DMS153 treated with DMSO at 0.1 percent for 48 hours (cell line): ENCODE measurements at regions not wholly inside any gene's neighbourhood (a gene's known extent, or its start where the extent isn't known, plus 50 kb on each side); places are given as distances from the start of the nearest gene placed in this dataset.
"Not testable (repeated sequence)": the region's sequence is repeated elsewhere in the genome, so short reads cannot be mapped to it uniquely, and the experiment has no call there.

ENCODE experiments used
- DNase-seq: peaks from one replicate; lab custom pipeline; 2025; ENCODE audit not compliant: unreplicated experiment; lab: John Stamatoyannopoulos, UW

DNA sequence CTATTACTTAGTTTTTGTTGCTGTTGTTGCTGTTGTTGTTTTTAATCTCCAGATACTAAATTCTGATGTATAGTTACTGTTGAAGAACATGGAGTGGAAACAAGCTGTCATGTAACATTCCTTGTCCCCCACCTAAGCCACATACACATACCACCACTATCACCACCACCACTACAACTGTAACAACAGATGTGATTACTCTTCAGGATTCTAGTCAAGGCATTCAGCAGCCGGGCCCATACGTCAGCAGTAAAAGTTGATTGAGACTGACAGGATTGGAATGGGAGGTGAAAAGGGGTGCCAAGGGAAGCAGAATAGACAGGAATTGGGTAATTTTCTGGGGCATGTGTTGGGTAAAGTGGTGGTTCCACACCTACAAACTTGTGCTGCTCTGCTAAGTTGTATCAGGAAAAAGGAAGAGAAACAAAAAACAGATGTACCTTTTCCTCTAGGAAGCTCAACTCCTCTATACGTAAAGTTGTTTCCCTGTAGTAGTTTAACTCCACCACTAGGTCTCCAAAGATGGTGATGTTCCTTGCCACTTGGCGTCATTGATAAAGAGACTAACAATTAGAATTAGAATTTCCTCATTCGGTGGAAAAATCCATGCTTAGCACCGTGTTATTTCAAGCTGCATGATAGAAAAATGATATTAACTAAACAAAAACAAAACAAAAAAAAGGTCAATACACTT is 138.6 kb downstream of the ARRDC3 start:
- no peak for DNase-seq

DNA sequence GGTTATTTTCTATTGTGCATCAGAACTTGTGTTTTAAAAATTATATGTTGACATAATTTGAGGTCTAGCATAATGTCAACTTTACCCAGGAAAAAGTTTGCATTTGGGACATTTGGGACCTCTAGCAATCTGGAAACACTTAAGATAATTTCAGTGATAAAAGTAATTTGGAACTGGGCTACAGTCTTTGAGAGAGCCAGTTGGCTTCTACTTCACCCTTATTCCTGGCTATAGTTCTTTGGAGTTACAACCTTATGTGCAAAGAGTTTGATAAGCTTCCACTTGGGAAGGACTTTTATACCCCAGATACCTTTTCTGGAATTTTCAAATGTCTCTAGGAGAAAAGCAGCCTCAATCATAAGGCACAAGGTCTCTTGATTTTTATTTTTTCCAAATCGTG is 139.3 kb downstream of the ARRDC3 start:
- DNase-seq: no peak

GRCh38 chr5:91243286-91243685 is 139.8 kb downstream of the ARRDC3 start:
- DNase-seq: no peak

DNA sequence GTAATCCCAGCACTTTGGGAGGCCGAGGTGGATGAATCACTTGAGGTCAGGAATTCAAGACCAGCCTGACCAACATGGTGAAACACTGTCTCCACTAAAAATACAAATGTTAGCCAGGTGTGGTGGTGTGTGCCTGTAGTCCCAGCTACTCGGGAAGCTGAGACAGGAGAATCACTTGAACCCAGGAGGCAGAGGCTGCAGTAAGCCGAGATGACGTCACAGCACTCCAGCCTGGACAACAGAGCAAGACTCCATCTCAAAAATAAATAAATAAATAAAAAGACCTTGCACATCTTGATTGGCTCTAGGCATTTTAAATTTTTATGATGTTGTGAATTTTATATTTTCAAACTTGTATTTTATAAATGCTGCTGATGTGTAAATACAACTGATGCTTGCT is 141.7 kb downstream of the ARRDC3 start:
- DNase-seq: not testable (repeated sequence)

DNA sequence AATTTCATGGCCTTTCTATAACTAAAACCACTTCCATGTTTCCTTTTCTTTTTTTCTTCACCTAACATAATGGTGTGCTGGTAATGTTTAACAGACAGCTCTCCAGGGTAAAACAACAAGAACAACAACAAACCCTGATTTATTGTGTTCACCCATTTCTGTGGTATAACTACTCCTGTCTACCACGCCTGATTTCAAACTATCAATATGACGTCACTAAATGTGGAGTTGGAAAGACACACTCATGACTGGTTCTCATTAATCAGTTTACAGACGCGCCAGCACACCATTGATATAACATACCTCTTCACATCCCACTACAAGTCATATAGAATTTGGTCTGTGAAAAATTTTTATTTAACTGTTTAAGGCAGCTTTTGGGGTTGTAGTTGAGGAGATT is 142.9 kb downstream of the ARRDC3 start:
- DNase-seq: no peak

DNA sequence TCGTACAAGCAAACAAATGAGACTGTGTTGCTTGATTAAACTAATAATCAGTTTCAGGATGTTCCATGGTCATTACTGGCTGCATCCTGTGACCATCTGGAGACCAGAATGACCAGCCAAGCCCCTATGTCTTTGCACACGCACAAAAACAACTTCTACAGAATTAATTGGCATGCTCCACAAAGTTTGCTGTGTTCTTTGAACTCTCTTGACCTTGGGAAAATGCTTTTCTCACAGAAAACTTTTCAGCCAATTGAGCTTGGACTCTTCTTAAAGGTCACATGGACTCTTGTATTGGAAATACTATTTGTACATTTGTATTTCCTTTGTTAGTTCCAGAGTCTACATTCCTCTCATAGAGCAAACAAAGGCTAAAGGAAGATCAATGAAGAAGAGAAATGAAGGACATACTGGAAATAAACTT is 147.8 kb downstream of the ARRDC3 start:
- DNase-seq: no peak

DNA sequence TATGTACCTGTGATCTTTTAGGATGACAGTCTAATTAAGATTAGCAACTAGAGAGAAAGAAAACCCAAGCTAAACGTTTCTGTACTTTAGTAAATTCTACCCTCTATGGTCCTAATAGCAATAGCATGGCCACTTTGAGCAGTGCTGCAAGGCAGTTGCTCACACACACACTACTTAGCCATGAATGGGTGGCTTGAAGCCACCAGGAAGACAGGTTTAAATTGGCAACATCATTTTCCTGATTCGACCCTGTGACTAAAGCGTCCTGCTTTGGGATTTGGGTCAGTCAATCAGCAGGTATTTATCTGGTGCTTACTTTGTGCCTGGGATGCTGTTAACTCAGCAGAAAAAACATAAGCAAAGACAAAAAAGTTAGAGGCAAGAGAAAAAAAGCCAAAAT is 150.6 kb downstream of the ARRDC3 start:
- no peak for DNase-seq

GRCh38 chr5:91229031-91229727 is 153.9 kb downstream of the ARRDC3 start:
- no peak for DNase-seq

DNA sequence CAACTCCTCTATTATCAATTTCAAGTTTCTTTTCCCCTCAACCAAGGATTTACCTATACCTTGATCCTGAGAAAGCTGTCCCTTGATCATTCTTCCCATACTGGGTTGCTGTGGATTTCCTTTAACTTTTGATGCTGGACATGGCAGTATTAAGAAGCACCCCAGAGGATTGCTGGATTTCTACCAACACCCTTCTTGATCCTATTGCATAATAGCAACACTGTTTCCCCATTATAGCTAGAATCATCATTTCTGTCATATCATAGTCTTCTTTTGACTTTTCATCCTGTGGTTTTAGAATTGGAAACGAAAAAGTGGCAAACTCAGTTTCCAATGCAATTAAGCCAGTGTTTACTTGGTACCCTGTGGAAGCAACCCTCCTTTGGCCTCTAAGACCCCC is 154.9 kb downstream of the ARRDC3 start:
- no peak for DNase-seq

GRCh38 chr5:91225848-91226686 is 157.1 kb downstream of the ARRDC3 start:
- DNase-seq: peak; percentile 28

GRCh38 chr5:91224969-91225368 is 158.1 kb downstream of the ARRDC3 start:
- DNase-seq: no peak

- no peak for DNase-seq
Measured at GRCh38 chr5:91224456-91224855, 158.7 kb downstream of the ARRDC3 start.

DNA sequence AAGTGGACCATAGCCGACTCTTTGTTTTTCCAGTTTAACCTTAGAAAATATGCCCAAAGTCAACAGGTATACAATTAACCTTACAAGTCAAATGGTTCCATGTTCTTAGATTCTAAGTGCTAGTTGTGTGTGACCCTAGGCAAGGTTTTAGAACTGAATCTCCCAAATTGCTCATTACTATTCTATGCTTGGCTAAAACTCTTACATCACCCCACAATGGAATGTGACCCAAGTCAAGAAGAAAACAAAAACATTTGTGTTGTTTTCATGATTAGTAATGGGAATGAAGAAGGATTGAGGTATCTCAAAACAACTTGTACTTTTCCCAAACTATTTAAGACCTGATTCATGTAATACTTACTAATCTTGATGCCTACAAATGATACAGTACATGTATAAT is 159.2 kb downstream of the ARRDC3 start:
- no peak for DNase-seq

GRCh38 chr5:91222482-91222881 is 160.6 kb downstream of the ARRDC3 start:
- DNase-seq: no peak

- DNase-seq: no peak
Measured at GRCh38 chr5:91221917-91222316, 161.2 kb downstream of the ARRDC3 start.

DNA sequence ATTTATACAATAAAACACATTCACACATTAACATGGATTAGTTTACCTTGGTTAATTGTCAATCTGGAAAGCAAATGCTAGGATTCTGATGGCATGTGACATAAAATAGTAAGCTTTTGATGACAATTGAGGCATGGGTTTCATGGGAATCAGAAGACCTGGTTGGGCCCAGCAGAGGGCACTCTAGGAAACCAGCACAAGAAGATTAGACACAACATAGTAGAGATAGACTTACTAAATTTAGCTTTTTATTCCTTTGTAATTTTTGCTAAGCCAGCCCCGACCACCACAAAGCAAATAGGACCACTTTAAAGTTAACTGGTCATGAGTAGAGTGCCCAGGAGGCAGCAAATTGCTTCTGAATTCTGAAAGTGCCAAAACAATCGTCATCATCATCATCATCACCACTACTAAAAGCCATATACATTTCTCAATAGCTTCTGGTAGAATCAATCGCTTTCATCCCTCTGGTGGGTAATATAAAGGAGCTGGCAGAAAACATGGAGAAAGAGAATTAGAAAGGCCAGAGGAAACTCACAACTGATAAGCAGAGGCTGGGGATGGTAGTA is 163.2 kb downstream of the ARRDC3 start:
- no peak for DNase-seq

DNA sequence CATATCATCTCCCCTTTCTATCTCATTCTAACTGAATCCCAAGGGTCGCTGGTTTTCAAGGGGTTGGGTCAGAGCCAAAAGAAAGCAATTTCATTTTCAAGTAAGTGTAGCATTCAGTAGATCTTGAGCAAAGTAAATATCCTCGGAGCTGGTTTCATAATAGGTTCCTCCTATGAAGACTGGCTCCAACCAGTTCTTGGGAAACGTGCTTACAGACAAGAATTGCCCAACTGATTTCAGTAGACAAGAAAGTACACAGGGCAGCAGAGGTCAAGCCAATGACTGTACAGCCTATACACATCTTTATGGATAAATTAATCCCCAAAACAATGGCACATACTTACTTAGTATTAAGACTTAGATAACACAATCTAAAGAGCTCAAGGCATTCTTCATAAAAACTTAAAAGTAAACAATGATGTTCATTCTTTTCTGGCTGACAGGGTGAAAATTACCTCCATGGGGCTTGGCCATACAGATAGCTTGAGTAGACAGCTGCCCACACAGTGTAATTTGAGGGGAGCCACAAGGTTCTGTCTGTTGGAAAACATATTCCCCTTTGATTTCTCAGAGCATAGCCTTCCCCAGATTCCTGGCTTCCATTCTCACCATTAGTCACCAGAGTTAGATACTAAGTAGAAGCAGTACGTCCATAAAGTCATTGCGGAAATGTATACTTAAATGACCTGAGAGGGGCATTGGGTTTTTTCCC is 163.9 kb downstream of the ARRDC3 start:
- DNase-seq: no peak

DNA sequence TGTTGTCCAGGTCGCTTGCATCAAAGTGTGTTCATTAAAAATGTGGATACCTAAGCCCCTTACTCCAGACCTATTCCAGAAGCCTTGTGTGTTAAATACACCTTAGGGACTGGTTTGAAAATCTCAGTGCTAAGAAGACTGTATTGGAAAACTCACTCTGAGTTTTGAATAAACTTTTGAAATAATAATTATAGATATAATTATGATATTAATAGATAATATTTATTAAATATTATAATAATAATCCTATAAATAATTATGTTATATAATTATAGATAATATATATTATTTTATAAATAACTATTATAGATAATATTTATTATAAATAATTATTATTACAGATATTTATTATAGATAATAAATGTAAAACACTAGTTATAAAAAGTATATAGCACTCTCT is 165.3 kb downstream of the ARRDC3 start:
- DNase-seq: no peak

- DNase-seq: no peak
Measured at GRCh38 chr5:91214571-91214970, 168.5 kb downstream of the ARRDC3 start.
